ENCODE measurements at regions not wholly inside any gene's neighbourhood (a gene's known extent, or its start where the extent isn't known, plus 50 kb on each side); places are given as distances from the start of the nearest gene placed in this dataset.

GRCh38 chr1:29574871-29575270 lies 338.5 kb downstream of the PTPRU start:
- TF ChIP-seq EP300 (IDR thresholded peaks at IDR 0.05) (no peak), CTCF (IDR thresholded peaks at IDR 0.05) (no peak), POLR2A (IDR thresholded peaks at IDR 0.05) (no peak)
- H3K27ac ChIP-seq = no peak overlapping the region
- WGBS, 3 donors = 85 to 100% (median 95%) methylated on average over 2 of the region's 2 CpGs

DNA sequence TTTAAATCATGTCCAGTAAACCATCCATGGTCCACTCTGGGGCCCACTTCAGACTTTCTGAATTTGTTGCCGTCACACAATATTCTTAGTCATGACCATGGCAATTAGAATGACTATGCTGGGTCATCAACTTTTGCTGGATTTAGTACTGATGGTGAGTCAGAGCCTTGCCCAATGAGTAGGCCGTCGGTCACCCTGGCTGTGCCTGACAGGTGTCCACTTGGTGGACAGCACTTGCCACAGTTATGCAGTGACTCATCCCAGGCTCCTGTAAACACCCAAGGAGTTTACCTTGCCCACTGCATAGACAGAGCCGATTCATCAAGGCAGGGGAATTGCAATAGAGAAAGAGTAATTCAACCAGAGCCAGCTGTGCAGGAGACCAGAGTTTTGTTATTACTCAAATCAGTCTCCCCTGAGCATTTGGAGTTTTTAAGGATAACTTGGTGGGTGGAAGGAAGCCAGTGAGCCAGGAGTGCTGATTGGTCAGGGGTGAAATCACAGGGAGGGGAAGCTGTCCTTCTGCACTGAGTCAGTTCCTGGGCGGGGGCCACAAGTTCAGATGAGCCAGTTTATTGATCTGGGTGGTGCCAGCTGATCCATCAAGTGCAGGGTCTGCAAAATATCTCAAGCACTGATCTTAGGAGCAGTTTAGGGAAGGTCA lies 333.8 kb downstream of the PTPRU start:
- Histone ChIP-seq H3K4me3 (no peak overlapping the region), H3K4me1 (ENCODE audit: insufficient read depth) (no peaks in the 10 kb centered on the region), H3K27ac (no peak overlapping the region), H3K9me3 (peaks cover 0 to 12% of the 10 kb centered on the region in 2 donors), H3K27me3 (no peaks in the 10 kb centered on the region), H3K36me3 (no peaks in the 10 kb centered on the region)
- no peak for DNase-seq
- TF ChIP-seq EP300 (IDR thresholded peaks at IDR 0.05) = no peak
- TF ChIP-seq CTCF (IDR thresholded peaks at IDR 0.05) = no peak
- TF ChIP-seq POLR2A (IDR thresholded peaks at IDR 0.05) = no peak
- 74 to 84% (median 79%) methylated on average over 5 of the region's 5 CpGs for WGBS, 3 donors
- intact Hi-C loops (cut with DNase I) = no loop called here

More at GRCh38 chr1:29574871-29575270, 338.5 kb downstream of the PTPRU start:
- Histone ChIP-seq H3K27me3 (no peaks in the 10 kb centered on the region), H3K36me3 (no peaks in the 10 kb centered on the region), H3K4me1 (ENCODE audit: insufficient read depth) (no peaks in the 10 kb centered on the region), H3K9me3 (no peaks in the 10 kb centered on the region), H3K4me3 (no peak overlapping the region)
- no peak for DNase-seq
- intact Hi-C loops (cut with DNase I) = no loop called here

DNA sequence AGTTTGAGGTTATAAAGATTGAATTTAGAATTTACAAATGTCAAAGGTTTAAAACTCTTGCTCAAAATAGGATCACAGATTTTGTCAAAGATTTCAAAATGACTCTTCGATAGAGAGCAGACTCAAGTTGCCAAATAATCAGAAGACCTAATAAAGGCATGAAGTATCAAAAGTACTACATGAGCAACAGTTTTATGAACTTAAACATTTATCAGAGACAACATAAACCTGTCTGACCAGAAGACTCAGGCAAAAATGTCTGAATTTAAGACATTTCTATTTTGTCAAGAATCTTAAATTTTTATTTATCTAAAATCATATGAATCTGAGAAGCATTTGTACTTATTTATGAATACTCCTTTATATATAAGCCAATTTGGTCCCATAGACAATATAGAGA lies 330.9 kb downstream of the PTPRU start:
- Histone ChIP-seq H3K27me3 (no peaks in the 10 kb centered on the region), H3K36me3 (no peaks in the 10 kb centered on the region), H3K27ac (no peak overlapping the region), H3K4me1 (ENCODE audit: insufficient read depth) (no peaks in the 10 kb centered on the region), H3K4me3 (no peak overlapping the region), H3K9me3 (peaks cover 0 to 12% of the 10 kb centered on the region in 2 donors)
- DNase-seq = no peak
- TF ChIP-seq EP300 (IDR thresholded peaks at IDR 0.05) (no peak), CTCF (IDR thresholded peaks at IDR 0.05) (no peak), POLR2A (IDR thresholded peaks at IDR 0.05) (no peak)
- intact Hi-C loops (cut with DNase I) = no loop called here
- 78 to 87% (median 85%) methylated on average over 1 of the region's 1 CpG for WGBS, 3 donors

DNA sequence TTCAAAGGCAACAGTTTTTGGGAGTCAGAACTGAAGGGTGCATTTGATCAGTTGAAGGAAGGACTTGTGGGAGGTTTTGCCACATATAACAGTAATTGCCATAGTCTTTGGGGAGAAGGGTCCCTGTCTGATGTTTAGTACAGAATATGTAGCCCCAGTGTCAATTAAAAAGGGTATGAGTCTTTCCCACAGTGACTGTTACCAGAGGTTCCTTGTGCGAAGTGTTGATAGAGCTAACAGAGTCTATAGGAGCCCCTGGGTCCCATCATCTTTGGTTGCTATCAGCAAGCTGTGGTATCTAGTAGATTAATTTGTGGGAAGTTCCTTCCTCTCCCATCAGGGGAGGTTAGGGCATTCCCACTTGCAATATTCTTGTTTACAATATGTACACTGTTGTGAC lies 329.2 kb downstream of the PTPRU start:
- H3K36me3 ChIP-seq = no peaks in the 10 kb centered on the region
- H3K4me1 ChIP-seq (ENCODE audit: insufficient read depth) = no peaks in the 10 kb centered on the region
- intact Hi-C loops (cut with DNase I) = no loop called here
- peaks cover 0 to 12% of the 10 kb centered on the region in 2 donors for H3K9me3 ChIP-seq
- TF ChIP-seq POLR2A (IDR thresholded peaks at IDR 0.05) (no peak), CTCF (IDR thresholded peaks at IDR 0.05) (no peak), EP300 (IDR thresholded peaks at IDR 0.05) (no peak)
- H3K27ac ChIP-seq = no peak overlapping the region
- WGBS, 3 donors = 81 to 95% (median 90%) methylated on average over 1 of the region's 1 CpG
- no peak for DNase-seq
- no peaks in the 10 kb centered on the region for H3K27me3 ChIP-seq
- H3K4me3 ChIP-seq = no peak overlapping the region

Data from ovary (tissue), 7 donors.